IPS DF 4.7 (cell line): ENCODE measurements at regions not wholly inside any gene's neighbourhood (a gene's known extent, or its start where the extent isn't known, plus 50 kb on each side); places are given as distances from the start of the nearest gene placed in this dataset.

Experiments
- DNase-seq: peaks from one replicate; pipeline ENCODE4 v3.0.0-alpha.2; 2013; ENCODE audit warnings: low spot score; ENCODE audit errors: extremely low read depth

DNA sequence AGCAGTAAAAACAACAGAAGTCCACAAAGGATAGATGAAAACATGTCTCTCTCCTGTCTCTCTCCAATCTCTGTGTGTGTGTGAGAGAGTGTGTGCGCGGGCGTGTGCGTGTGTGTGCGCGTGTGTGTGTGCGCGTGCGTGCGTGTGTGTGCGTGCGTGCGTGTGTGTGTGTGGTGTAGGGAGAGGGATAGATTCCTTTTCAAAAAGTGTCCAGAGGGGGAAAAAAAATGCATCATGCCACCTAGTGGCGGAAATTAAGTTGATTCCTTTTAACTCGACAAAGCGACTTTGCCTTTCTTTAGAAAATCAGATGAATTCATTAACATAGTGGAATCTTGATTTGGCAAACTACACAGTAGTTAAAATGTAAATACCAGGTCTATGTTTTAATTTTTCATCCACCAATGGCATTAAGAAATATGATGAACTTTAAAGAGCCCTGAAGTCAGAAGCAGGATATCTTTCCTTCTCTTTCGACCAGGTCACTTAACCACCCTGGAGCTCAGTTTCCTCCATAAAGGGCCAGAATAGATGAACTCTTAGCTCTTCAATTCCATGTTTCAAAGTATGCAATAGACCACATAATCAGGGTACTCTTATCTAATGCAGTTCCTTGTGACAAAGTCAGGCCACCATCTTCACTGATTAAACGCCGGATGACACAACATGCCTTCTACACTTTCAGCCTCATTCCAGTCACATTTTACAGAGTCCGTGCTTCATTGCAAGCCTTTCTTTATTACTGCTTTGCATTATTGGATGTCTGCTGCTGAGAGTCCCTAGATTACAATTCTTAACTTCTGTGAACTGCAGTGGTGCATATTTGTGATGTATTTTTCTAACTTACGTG is 162.8 kb downstream of the FBXO8 start:
- peak; percentile 30 for DNase-seq

DNA sequence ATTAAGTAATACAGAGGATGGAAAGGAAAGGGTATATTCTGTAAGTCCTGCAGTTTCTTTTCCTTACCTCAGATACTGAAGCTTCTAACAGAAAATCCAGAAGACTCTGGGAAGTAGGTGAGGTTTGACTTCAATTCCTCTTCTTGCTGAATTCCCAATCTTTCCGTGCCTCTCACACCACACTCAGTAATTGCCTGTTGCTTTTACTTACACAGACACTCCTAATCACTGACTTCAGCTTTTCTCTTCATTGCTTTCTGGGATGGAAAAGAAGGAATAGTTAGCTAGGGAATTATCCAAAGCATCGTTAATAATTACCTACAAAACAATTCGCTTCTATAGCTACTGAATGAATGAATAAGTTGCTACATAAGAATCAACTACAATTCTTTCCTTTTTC is 163.6 kb downstream of the FBXO8 start:
- DNase-seq = no peak

DNA sequence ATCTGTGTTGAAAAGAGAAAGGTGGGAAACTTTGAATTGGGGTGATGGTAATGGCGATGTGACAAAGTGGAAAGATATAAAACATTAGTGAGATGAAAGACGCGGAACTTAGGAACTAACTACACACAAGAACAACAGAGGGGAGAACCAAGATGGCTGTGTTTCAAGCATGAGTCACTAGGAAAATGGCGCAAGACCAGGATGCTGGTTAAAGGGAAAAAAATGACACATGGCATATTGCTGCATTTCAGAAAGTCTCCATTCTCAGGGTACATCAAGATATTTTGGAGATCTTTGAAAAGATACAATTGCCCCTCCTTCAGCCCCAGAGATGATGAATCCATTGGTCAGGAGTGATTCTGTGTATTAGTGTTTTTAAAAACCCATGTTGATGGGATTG is 164.4 kb downstream of the FBXO8 start:
- no peak for DNase-seq

DNA sequence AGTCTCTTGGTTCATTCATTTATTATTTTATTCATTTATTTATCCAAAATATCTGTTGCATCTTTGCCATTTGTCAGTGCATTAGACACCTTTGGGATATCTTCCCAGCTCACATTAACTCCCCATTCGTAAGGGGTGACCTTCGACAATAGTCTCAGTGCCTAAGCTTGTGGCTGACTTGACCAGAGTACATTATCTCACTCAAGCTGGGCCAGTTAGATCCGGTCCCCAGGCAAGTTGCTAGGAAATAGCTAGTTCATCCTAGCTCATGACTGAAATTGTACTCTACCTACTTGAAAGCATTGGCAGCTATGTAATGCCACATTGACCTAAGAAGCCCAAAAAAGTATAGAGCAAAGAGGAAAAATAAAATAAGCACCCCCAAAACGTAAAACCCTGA is 165.3 kb downstream of the FBXO8 start:
- DNase-seq = no peak

DNA sequence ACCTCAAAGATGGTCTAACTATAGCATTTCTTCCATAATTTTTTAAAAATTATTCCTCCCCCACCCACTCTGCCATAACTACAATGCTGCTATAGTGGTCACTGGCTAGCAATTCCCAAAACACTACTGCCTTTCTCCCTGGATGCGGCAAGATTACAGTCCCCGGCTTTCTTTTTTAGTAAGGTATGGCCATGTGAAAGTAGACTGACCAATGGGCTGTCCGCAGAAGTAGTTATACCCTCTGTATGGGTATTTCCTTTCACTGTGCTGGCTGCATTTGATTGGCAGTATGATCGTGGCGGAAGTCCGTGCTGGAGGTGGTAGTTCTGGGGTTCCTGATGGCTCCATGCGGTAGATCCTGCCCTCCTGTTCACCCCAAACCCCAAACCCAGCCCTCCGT is 166.0 kb downstream of the FBXO8 start:
- no peak for DNase-seq

DNA sequence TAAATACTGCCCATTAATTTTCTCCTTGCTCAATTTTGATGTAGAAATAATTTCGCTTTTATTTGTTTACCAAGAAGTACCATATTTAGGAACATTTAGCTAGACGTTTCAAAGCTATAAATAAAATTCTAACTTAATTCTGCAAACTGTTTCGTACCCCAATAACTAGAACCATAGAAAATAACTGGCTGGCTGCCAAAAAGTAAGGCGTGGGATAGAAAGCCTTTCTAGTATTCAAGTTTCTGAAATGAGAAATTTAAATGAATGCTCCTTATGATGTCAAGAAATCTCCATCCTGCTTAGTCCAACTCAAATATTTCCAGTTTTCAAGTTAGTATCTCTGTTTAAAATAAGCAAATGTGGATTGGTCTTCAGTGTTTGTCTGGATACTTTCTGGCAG is 167.4 kb downstream of the FBXO8 start:
- no peak for DNase-seq

DNA sequence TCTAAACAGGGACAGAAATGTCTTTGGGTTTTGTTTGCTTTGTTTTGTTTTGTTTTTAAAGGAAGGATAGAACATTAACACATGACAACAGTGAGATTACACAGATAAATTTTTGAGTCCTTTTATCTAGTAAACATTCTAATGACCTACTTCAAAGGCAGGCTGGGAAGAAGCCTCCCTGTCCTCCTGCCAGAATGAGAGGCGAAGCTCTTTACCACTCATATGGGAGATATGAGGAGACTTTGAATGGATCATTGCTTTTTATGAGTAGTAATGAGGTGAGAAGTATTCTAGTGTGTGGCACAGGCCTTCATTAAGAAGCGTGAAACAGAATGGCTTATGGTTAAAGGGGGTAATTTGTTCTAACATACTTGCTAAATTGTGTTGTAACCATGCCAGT is 172.0 kb downstream of the FBXO8 start:
- no peak for DNase-seq

DNA sequence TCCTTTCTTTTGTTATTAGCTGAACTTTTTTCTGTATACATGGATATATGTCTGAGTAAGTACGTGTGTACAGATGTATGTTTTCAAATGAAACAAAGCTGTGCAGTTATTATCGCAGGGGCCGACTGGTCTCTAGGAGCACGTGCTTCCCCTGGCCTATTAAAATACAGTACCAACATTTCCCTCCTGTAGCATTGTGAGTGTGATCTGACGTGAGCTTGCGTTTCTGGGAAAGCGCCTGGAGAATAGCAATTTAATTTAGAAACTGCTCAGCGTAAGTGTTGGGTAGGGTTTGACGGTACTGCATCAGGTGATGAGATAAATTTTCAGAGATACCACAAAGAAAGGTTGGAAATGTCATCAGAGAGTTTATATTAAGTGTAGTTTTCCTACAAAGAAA is 173.3 kb downstream of the FBXO8 start:
- no peak for DNase-seq

DNA sequence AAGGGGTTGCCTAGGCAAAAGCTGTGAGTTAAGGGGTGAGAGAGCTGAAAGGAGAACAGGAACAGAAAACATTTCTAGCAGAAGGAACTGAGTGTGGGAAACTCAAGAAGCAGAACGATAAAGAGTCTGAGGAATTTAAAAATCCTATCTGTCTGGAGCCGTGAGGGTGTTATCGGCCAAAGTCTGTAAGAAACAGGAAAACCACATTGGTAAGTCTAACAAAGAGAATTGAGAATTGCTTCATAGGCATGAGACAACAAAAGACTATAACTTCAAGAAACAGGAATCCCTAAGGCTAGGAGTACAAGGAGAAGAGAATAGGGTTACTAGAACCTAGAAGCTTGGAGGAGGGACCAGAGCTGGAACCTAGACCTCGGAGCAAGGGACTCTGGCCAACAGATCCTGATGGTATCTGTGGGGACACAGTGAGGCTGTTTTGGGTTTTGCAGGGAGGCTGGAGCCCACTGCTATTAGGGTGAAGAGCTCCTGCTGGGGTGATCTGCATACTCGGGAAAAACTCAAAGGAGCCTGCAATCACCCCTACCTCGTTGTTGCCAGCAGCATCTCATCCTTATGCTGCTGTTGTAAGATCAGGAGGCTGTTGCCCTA is 175.6 kb downstream of the FBXO8 start:
- no peak for DNase-seq

DNA sequence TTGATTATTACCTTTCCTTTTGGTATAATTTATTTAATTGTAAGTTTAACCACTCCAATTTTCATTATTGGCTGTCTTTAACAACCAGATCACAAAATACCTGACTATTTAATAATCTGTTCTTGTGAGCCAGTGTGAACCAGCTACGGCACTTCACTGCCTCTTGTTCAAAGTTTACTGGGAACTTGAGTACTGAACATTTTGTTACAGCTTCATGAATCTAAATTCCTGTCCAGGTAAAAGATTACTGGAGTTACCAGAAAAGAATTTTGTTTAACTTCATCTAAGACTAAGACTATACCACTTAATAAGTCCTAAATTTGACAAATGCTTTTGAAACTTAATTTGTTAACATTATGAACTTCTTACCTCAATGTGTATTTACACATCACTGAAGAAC is 178.3 kb downstream of the FBXO8 start:
- DNase-seq = no peak

DNA sequence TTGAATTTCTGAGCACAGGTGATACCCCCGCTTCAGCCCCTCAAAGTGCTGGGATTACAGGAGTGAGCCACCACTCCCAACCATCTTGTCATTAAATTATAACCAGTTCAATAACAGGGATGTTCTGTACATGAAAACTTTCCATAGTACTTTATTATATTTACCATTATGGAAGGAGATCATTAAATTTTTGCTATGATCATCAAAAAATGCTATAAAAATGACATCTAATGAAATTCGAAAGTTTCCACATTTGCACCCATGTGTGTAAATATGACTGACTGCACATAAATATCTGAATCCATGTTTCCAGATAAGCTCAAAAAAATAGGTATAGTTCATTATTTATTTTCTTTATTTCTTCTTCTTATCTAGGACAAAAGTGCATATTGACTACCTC is 182.6 kb downstream of the FBXO8 start:
- no peak for DNase-seq

DNA sequence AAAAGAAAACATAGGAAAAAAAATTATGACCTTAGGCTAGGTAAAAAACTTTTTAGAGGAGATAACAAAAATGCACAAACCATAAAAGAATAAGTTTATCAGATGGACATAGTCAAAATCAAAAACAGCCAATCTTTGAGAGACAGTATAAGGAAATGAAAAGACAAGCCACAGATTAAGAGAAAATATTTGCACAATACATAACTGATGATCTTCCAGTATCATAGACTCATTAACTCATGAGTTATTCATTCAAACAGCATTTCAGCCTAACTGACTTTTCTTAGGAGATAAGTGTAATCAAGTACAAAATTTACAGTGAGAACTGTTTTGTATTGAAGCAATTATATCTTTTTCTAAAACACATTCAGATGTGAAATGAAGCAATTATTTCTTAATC is 183.8 kb downstream of the FBXO8 start:
- DNase-seq = no peak

DNA sequence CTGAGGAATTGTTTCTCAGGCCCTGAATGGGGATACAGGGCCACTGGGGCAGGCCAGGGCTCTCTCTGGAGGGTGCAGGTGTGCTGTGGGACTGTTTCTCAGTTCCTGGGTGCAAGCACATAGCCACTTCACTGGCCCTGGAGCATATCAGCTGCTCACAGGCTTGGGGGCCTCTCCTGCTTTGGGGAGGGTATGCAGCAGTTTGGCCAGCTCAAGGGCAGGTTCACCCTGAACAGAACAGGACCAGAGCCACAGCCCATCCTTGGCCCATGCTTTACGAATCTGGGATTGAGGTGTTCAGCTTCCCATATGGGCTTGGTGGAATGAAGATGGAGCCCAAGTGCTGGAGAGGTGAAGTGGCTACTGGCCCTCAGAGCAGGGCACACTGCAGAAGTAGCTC is 186.5 kb downstream of the FBXO8 start:
- no peak for DNase-seq

DNA sequence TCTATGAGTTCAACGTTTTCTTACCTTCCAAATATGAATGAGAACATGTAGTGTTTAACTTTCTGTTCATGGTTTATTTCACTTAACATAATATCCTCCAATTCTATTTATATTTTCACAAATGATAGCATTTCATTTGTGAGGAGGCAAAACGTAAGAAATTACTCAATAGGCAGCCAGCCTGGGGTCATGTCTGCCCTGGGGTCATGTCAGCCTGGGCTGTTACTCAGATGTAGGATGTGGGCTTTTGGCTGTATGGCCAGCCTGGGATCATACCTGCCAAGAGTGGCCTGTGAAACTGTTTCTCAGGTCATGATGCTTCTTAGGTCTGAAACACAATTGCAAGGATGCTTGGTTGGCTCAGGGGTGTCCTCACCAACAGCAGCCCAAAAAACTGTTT is 187.0 kb downstream of the FBXO8 start:
- DNase-seq = no peak

DNA sequence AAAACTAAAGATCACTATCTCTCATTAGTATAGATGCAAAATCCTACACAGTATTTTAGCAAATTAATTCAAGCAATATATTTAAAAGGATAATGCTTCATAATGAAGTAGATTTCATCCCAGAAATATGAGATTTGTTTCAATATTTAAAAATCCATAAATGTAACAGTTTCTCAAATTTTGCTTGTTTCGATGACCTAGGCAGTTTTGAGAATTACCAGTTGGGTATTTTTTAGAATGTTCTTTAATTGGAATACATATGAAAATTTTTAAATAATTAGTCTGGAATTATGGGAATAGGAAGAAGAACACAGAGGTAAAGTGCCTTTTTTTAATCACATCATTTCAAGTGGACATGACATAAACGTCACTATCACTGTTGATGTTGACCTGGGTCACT is 192.3 kb downstream of the FBXO8 start:
- DNase-seq = no peak

DNA sequence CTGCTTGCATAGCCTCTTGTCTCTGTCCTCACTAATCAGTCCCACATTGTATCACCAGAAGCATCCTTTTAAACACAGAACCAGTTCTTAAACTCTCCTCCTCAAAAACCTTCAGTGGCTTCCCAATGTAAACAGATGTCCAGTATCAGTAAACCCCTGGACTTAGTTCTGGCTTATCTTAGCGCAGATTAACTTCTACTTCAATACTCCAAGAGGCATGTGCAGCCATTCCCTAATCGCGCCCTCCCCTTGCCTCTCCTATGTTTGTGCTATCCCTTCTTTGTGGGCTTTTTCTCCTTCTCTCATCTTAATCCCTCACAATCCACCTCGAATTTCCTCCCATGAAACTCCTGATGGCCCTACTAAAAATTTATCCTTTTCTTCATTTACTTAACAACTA is 193.8 kb downstream of the FBXO8 start:
- no peak for DNase-seq

DNA sequence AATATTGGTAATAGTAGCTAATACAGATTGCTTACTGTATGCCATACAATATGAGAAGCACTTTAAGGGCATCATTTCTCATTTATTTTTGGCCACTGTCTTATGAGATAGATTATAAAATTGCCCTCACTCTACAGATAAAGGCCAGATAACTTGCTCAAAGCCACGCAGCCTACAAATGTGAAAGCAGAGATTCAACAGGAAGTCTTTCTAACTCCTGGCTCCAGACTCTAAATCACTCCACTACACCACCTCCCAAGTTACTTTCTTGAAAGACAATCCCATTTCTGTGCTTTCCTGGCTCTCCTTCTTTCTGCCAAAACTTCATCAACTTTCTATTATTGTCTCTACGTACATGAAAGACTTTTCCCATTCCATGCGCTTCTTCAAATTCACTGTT is 194.7 kb downstream of the FBXO8 start:
- DNase-seq = no peak

DNA sequence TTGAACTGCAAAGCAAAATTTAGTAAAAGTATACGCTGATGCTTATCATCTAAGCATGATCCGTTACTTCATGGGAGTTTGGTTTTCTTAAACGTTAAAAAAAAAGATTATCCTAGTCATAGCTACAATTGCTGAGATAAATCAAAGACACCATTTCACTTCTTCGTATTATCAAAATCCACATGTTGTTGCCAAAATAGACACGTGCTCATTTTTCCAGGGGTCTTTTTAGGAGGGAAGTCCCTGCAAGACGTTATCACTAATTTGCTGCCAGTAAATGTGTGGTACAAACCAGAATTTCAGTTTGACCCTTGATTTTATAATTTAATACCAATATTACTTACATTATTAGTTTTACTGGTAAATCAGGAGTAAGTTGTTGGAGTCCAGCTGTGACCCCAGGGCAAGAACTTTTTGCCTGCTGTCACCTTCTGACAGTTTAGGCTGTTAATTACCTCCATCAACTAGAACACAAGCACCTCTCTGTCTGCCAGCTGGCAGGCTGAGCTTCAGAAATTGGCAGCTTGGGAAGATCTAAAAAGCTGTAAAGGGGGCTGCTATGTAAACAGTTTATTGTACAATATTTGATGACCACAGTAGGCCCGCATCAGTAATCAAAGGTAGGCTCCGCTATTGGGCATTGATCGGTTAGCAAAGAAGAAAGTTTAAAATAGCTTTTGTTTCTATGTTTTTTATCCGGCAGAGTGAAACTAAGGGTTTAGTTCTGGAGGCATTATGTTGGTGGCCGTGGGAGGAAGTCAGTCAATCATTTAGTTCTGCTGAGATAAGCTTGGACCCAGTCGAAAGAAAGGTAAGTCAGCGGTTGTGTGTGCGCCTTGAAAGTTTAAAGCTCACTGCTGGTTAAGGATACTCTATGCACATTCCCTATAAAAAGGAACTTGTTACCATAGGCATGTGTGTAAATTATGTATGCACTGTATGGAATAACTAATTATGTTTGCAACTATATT is 196.4 kb downstream of the FBXO8 start:
- no peak for DNase-seq

DNA sequence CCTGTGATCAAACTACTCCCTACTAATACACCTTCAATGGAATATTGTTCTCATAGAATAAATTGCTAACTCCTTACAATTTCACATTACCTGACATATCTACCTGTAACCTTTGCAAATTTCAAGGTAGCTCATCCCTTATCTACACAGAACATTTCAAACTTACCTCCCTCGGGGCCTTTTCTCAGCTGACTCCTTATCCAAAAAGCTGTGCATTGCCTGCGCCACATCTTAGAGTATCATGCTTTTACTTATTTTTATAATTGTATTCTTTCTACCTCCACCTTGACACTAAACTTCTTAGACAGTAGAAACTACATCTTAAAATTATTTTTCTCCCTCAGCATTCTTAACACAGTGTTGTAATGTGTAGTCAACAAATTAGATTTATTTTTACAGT is 198.5 kb downstream of the FBXO8 start:
- DNase-seq = no peak

DNA sequence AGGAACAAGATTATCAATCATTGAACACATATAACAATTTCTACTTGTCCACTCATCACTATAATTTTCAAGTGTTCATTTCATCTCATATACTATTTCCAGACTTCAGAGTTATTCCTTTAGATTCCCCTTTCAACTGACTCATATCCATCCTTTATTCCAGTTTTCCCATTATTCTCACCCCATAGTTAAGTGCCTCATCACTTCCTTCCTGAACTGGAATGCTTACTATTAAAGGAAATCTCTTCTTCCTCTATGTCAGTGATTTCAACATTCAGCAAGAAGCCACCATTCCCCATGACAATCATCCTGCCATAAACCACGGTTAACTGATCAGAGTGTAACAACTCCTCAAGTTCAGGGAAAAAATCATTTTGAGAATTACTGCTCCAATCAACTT is 198.9 kb downstream of the FBXO8 start:
- no peak for DNase-seq

DNA sequence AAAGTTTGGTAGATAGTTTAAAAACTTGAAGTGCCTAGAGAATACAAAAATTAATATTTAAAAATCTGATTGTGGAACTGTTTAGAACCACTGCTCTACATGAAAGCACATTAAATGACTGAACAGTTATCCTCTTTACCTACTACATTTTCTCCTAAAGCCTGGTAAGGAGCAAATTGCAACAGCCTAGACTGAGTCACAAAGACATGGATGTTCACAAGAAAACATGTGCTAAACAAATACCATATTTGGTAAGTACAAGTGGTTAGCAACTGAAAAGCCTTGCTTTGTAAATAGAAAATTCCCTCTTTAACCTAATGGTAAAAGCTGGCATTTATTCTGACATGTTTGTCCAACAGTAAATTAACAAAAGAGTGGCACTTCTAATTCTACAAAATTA is 203.1 kb downstream of the FBXO8 start:
- DNase-seq = no peak

DNA sequence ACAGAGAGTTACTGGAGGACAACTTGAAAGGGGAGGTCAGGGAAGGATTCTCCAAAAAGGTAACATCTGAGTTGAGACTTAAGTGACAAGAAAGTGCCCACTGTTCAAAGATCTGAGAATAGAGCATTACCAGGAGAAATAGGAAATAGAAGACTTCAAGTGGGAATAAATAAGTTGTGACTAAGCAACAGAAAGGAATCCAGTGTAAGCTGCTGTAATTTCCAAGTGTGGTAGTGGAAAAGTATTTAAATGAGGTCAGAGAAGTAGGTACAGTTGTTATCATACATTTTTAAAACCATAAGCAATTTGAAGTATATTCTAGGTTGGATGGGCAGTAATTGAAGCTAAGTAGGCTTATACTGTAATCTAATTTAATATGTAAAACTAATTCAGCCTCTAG is 211.9 kb downstream of the FBXO8 start:
- DNase-seq = no peak
